Neural cell (in vitro differentiated cells): ENCODE measurements at regions not wholly inside any gene's neighbourhood (a gene's known extent, or its start where the extent isn't known, plus 50 kb on each side); places are given as distances from the start of the nearest gene placed in this dataset.

Experiments used
- CTCF ChIP-seq: fragments of 450-650 bp; IDR thresholded peaks from 2 replicates; pipeline ENCODE4 v1.5.1; 2014; ENCODE audit warnings: antibody characterized with exemption, mild to moderate bottlenecking, moderate library complexity; ENCODE audit not compliant: poor library complexity, severe bottlenecking
- EP300 ChIP-seq: fragments of 450-650 bp; conservative IDR thresholded peaks from 2 replicates; pipeline ENCODE4 v1.6.1; 2014; ENCODE audit warnings: antibody characterized with exemption, mild to moderate bottlenecking, moderate library complexity; ENCODE audit not compliant: poor library complexity, severe bottlenecking
- EZH2 ChIP-seq: fragments of 200-600, 300-800 bp; shearing (Covaris generic), sonication (generic); IDR thresholded peaks from 2 replicates; pipeline ENCODE4 v1.6.1; 2014; ENCODE audit warnings: antibody characterized with exemption, low read length, borderline replicate concordance, mild to moderate bottlenecking; ENCODE audit not compliant: insufficient read depth, poor library complexity, severe bottlenecking
- POLR2AphosphoS5 ChIP-seq: IDR thresholded peaks from 2 replicates; pipeline ENCODE4 v1.6.1; 2012
- RAD21 ChIP-seq: fragments of 450-650 bp; conservative IDR thresholded peaks from 2 replicates; pipeline ENCODE4 v1.6.1; 2014; ENCODE audit warnings: antibody characterized with exemption, mild to moderate bottlenecking, moderate library complexity
- REST ChIP-seq: IDR thresholded peaks from 2 replicates; pipeline ENCODE4 v1.6.1; 2012; ENCODE audit warnings: borderline replicate concordance
- SMC3 ChIP-seq: fragments of 450-650 bp; conservative IDR thresholded peaks from 2 replicates; pipeline ENCODE4 v1.6.1; 2014; ENCODE audit warnings: antibody characterized with exemption, mild to moderate bottlenecking, moderate library complexity; ENCODE audit not compliant: poor library complexity
- TAF1 ChIP-seq: IDR thresholded peaks from 2 replicates; pipeline ENCODE4 v1.6.1; 2012; ENCODE audit warnings: low read depth

GRCh38 chr11:97414801-97415200 lies 1025.0 kb downstream of the JRKL start:
- no peak for TF ChIP-seq CTCF
- no peak for TF ChIP-seq SMC3
- no peak for TF ChIP-seq EZH2
- no peak for TF ChIP-seq EP300
- TF ChIP-seq RAD21 = no peak
- no peak for TF ChIP-seq REST
- TF ChIP-seq POLR2AphosphoS5 = no peak
- TF ChIP-seq TAF1 = no peak
